NCI-H748 (cell line): ENCODE measurements at regions not wholly inside any gene's neighbourhood (a gene's known extent, or its start where the extent isn't known, plus 50 kb on each side); places are given as distances from the start of the nearest gene placed in this dataset.

Experiments used
- DNase-seq: peaks from one replicate; lab custom pipeline; 2025; ENCODE audit not compliant: unreplicated experiment; lab: John Stamatoyannopoulos, UW

DNA sequence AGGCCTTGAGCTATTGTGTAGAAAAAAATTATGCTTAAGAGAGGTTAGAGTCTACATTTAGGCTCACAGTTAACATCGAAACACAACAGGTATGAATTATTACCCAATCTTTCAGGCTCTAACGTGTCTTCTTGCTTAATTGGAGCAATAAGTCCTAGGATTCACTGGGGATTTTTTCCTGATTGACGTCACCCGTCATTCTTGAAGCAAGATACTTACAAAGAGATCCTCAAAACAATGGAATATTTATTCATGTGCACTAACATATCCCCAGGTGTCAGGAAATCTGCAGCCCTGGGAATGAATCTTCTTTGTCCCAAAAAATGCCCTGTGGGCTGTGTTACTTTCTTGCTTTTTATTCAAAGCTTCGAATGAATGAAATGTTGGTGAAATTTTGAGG lies 413.5 kb downstream of the NFIB start:
- DNase-seq, result no peak

DNA sequence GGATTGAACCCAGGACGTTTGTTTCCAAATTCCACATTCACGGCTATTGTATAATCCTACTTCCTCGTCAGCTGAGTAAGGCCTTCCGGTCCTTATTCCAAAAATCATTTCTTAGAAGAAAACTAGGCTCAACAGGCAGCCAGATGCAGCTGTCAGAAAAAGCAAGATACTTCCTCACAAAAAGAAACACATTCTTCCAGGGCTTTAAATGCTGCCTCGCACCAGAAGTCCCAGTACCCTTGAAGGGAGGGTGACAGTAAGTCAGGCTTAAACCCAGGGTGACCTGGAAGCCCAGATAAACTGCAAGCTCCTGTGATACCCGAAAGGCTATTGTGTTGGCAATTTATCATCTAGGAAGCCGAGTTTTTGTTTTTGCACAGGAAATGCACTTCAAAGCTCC lies 414.0 kb downstream of the NFIB start:
- no peak for DNase-seq

DNA sequence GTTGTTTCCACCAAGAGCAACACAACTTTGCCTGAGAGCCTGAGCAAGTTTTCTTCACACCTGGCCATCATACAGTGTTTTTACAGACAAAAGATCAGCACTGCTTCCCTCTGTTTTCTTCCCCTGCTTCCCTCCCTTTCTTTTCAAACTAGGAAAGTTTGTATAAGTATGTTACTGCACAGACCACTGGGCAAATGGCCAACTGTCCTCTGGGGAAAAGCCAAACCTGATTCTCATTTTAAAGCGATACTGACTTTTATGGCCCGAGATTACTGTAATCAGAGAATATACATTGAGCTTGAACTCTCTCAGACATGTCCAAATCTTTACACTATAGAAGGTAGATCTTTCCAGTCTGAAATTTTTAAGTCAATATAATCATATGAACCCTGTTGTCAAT lies 415.0 kb downstream of the NFIB start:
- DNase-seq, result no peak

DNA sequence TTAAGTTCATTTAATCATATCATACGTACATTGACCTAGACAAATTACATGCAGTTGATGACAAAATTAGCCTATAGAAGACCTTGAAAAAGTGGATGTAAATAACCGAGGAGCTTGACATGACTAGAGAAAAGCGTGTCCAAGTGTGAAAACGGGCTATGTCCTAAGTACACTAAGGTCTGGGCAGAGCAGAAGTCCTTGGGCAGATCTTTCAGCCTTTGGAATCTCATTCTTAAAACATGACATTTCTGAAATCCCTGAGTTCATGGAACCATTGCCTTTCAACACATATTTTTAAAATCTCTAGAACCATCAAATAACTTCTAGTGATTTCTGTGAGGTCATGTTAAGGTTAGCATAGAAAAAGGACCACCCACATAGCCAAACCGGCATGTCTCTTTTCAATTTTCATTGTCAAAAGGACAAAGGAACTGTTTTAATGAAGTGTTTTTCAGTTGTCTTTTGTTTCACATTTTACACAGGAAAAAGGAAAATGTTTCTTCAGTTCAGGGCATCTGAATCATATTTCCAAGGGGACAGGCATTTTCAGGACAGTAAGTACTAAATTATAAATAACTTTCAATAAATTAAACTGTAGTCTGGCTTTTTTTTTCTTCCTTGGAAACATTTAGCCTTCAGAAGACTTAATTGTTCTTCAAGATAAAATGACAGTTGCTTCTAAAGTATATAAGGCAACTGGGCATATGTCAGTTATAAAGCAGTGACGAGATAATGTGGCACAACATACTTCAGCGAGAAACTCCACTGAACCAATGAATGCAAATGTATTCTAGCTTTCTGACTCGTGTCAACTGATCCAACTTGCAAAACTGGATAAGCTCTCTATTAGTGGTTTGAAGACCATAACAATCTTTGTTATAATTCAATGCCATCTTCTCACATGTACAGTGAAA lies 416.8 kb downstream of the NFIB start:
- peak; percentile 21 for DNase-seq

DNA sequence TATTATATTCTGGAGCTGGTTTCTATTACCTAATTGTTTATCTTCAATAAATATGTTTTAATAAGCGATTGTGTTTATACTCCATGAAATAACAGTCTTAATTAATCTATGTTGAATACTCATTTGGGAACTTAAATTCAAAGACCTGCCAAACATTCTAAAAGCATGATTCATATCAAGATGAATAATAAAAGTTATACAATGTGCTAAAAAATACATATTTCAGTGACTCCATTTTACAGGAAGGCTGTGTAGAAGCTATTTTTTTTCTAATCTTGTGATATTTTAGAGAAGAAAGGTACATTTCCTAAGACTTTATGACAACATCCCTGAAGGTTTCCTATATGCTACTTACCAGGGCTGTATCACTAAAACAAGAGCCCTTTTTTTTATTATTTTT lies 417.9 kb downstream of the NFIB start:
- DNase-seq, result no peak

DNA sequence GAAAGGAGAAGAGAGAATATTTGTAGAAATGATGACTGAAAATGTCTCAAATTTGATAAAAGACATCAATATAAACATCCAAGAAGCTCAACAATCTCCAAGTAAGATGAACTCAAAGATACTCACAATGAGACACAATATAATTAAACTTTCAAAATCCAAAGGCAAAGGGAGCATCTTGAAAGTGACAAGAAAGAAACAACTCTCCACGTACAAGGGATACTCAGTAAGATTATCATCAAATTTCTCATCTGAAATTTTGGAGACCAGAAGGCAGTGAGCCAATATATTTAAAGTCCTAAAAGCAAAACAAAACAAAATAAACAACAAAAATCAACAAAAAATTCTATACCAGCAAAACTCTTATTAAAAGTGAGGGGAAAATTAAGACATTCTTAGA lies 428.7 kb downstream of the NFIB start:
- DNase-seq, result no peak

DNA sequence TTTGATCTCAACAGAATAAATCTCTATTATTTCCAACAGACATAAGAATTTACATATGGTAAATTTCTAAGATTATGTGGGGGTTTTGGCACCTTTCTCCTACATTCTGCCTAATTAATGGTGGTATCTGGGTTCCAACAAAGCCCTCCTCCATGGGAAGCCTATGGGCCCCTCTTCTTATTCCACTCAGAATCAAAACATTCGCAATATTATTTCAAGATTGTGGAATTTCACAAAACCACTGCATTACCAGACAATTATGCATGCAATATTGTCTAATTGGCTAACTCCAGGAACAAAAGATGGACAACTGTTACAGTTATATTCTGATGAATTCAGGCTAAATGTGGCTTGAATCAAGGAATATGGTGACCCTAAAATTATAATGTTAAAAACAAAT lies 434.0 kb downstream of the NFIB start:
- DNase-seq, result no peak

DNA sequence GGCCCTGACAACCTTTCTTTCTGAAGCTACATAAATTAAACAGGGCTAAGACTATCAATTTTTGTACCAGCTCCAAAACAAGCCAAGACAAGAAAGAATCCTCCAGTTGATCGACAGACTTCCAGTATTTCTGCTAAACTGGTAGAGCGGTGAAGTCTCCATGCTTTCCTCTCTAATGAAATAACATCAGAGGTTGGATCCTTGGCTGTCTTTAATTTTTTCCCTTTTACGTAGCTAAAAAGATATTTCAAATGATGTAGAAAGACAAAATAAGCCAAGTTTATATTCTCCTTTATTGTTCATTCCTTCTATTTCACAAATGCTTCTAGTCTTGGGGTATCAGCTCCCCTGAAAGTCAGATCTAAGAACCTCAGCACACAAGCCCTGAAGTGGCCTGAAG lies 434.9 kb downstream of the NFIB start:
- DNase-seq, result no peak

DNA sequence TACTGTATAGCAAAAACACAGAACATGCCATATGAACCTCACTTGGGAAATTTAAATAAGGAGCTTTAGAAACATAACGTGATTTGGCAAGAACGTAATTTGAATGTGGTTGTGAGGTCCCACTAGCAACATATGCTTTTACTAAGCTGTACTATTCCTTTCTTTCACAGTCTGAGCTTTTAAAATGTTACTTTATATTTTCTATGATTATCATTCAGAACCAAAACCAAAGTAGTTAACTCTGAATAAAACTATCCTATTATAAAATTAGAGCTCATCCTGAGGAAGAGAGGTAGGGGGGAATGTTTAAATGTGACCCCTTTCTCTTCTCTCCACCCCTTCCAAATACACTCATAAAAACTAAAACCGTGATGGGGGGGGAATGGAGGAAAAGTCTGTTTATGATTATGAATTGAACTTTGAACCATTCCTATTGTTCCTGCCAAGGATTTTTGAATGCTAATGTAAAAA lies 435.7 kb downstream of the NFIB start:
- no peak for DNase-seq

DNA sequence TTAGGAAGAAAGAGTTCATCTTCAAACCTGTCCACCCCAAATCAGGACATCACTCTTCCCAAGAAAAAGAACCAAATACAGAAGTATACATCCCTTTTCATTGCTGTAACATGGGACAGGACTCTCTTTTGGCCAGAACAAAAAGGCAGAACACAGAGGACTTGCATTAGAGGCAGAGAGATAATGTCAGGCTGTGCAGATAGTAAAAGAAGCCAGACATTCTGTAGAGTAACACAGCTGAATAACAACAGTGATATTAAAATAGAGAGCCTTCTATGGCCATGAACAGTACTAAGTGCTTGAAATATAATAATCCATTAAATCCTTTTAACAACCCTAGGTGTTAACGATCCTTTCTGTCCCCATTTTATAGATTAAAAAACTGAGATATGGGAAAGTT lies 437.2 kb downstream of the NFIB start:
- no peak for DNase-seq

DNA sequence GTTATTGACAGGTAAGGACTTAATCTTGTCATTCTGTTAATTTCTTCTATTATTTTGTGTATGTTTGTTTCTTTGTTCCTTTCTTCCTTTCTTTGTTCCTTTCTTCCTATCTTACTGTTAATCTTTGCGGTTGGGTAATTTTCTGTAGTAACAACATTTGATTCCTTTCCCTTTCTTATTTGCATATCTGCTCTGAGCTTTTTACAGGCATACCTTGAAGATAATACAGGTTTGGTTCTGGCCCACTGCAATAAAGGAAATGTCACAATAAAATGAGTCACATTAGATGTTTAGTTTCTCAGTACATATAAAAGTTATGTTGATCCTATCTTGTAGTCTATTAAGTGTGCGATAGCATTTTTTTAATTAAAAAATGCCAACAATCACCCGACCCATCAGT lies 440.7 kb downstream of the NFIB start:
- no peak for DNase-seq

DNA sequence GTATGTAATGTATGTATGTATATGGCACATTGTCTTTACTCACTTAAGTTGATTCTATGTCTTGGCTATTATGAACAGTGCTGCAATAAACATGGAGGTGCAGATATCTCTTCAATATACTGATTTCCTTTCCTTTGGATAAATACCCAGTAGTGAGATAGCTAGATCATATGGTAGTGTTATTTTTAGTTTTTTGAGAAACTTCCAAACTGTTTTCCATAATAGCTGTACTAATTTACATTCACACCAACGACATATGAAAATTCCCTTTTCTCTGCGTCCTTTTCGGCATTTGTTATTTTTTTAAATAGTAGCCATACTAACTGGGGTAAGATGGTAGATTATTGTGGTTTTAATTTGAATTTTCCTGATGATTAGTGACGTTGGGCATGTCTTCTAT lies 445.6 kb downstream of the NFIB start:
- DNase-seq, result no peak

DNA sequence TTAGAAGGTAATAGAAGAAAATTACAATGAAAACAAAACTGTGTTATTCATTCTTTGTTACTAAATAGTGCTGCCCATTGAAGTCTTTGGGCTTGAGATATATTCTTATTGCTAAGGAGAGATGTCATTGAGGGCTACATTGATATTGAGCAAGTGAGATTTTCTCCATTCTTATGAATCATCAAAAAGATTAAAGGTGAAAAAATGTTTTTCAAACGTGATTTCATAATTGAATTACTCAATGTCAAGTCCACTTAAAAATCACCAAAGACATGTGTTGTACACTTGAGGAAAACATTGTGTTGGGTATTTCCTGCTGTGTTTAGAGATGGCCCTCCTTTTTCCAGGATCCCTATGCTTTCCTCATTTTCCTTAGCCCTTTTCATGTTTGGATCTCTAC lies 448.1 kb downstream of the NFIB start:
- DNase-seq, result no peak

DNA sequence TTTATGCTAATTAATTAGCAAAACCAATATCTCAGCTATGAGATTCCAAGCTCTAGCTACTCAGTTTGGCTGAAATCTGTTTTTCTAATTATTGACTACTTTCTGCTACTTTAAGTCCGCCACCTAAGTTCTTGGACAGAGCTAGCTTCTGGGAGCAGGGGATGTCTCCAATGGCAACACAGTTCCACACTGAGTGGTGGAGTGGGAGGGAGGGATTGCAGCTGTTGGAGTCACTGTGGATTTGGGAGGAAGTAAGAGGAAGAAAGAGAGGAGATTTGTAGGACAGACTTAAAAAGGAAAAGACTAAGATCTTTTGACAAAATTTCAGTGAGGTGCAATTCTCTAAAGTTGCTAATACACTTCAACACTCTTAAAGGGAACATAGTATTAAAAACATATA lies 450.8 kb downstream of the NFIB start:
- peak; percentile 14 for DNase-seq

DNA sequence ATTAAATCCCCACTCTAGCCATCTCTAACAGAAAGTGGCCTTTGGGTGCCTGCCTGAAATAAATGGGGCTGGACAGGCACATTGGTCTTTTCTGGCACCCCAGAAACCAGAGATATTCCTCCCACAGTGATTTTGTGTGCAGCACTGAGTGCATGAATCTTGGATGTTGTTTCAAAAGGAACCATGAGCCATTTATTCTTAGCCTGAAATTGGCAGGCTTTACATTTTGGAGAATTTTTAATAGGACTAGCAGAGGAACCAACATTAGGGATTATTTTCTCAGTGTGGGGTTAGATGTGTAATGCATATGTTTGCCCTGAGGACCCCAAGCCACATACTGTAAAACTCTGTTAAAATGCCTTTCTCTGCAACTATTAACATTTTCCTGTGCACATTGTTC lies 451.3 kb downstream of the NFIB start:
- no peak for DNase-seq

DNA sequence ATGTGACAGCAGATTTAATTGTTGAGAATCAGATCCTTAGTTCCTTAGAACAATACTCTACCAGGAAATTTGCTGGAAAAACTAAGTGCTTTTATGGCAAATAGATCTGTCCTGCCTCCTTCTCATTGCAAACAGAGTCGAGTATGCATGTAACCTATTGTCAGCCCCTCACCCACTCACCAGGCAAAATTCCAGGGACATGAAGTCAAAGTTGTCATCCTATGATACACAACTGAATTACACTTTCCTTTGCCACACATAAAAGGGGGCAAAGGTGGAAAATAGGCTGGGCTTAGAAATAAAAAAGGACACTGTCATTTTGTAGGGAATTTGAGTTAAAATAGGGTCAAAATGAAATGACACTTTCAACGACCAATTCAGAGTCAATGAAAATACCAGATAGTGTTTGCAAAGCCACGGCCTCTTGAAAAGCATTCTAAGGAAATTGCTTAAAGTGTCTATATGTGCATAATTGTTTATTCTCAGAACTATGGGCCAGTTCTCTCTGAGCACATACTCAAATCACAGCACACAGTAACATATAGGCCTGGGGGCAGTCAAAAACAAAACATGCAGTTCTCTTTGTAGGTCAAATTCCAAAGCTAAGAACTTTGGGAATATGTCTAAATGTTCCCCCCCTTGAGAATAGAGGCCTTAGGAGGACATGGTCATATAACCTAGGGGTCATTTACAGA lies 452.8 kb downstream of the NFIB start:
- peak; percentile 43 for DNase-seq

DNA sequence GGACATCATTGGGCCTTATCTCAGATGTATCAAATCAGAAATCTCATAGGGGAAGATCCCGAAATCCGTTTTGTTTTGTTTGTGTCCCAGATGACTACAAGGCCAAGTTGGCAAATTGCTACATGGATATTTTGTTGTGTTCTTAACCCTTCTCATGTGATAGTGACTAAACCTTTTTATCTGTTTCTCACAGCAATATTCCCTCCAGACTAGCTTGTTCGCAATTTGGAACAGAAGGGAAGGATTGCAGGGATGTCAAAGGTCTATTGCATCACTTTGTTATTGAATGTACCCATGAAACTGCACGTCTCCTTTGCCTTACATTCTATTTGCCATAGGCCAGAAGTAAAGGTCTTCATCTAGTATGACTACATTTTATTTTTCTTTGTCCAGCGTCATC lies 453.9 kb downstream of the NFIB start:
- no peak for DNase-seq

DNA sequence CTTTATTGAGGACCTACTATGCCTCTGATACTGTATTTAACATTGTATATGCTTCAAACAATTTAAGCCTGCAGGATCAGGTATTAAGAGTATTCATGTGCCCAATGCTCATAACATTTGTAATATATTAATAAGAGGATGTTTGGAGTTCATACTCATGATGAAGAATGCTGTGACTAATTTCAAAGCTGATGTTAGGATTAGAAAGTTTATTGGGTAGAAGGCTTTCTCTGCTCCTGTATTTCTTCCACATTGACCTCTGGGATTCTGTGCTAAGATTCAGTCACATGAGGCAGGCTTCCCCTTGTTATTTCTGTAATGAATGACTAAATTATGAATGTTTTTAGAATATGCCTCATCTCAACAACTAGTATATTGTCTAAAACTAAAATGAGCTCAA lies 456.4 kb downstream of the NFIB start:
- no peak for DNase-seq

DNA sequence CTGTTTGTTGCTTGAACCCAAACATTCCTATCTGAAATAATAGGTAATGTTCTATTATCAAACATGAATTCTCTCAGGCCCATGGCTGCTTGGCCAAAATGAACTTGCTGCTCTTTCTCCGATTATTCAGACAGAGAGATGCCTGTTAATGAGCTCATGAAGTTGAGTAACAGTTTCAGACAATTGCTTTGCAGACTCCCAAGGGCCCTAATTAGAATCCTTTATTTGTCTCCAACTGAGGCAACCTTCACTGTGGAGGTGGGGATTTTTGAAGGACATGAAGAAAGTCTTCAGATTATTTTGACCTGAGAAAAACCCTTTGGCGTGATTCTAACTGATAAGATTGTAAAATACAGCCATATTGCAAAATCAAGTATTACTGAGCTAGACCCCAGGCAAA lies 466.7 kb downstream of the NFIB start:
- no peak for DNase-seq

DNA sequence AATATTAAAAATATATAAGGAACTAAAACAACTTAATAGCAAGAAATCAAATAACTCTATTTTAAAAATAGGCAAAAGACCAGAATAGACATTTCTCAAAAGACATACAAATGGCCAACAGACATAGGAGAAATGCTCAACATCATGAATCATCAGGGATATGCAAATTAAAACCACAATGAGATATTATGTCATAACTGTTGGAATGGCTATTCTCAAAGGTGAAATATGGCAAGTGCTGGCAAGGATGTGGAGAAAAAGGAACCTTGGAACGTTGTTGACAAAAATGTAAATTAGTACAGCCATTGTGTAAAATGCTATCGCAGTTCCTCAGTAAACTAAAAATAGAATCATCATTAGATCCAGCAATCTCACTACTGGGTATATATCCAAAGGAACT lies 468.5 kb downstream of the NFIB start:
- DNase-seq, result no peak

DNA sequence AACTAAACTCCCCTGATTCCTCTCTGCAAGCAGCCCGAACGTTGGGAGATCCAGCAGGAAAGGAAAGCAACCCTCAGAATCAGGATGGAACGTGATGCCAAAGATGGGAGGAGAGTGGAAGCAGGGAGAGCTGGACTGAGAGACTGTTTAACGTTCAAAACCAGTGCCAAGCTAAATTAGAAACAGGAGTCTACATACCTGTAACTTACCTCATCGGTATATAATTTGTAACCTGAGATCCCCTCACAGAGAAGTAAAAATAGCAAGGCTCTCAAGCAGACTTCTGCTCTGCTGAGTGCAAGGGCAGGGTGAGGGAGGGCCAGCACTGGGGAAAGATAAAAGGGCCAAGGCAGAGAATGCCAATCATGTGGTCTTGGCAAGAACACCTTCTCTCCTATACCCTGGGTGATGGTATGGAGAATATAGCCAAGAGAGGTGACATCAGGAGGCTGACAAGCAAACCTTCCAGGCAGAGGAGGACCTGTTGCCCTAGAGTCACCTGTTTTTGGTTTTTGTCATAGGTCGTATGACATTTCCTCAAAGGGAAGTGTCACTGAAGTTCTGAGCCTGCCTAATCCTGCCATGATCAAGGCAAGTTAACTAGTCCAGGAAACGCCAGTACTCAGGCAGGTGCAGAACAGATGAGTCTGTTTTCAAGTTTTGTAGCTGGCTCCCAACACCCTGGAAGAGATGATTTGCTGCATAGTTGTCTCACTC lies 472.0 kb downstream of the NFIB start:
- DNase-seq, result peak; percentile 93

DNA sequence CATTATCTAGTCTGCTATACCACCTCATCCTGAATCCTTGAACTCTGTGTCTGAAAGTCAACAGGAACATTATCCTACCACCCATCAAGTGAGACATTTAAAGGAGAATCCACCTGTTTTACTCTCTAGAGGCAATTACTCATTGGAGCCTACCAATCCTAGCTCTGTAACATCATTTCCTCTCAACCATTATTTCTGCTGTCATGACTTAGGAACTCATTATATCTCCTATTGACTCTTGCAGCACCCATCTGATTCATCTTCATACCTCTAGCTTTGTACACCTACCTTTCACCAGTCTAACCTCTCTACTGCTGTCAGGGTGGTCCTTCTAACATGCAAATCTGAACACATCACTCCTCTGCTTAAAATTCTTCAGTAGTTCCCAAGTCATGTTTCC lies 481.5 kb downstream of the NFIB start:
- DNase-seq, result no peak
